HEK293 (cell line): ENCODE measurements at regions not wholly inside any gene's neighbourhood (a gene's known extent, or its start where the extent isn't known, plus 50 kb on each side); places are given as distances from the start of the nearest gene placed in this dataset.
"Not testable (repeated sequence)": the region's sequence is repeated elsewhere in the genome, so short reads cannot be mapped to it uniquely, and the experiment has no call there.

Experiments
- CTCF ChIA-PET: fragments of 350-600 bp; formaldehyde crosslinking; extraction: SDS; loops from one replicate; lab custom pipeline; 2021; ENCODE audit warnings: antibody characterized with exemption; lab: Yijun Ruan, JAX
- POLR2A ChIA-PET: fragments of 300-600 bp; formaldehyde crosslinking; extraction: SDS; loops from one replicate; lab custom pipeline; 2020; ENCODE audit warnings: antibody characterized with exemption, inconsistent platforms; lab: Yijun Ruan, JAX
- H3K27ac ChIP-seq: fragments of 200-500 bp; sonication (Bioruptor generic); 2 replicates; pipeline ENCODE4 v1.5.1; 2014; ENCODE audit warnings: low read depth, low read length, control low read depth, inconsistent platforms; ENCODE audit errors: extremely low read depth
- H3K36me3 ChIP-seq, 2 experiments: fragments of 200-500 bp in 1 of 2; sonication (Bioruptor generic) in 1 of 2; 1 replicate in 1 of 2; 2 replicates in 1 of 2; pipeline ENCODE4 v1.5.1; 2014 to 2017; ENCODE audit warnings: inconsistent platforms in 2 of 2, low read length in 2 of 2; ENCODE audit not compliant: control insufficient read depth in 2 of 2, insufficient read depth in 1 of 2
- H3K4me1 ChIP-seq: fragments of 200-500 bp; sonication (Bioruptor generic); 2 replicates; pipeline ENCODE4 v1.5.1; 2014; ENCODE audit warnings: mild to moderate bottlenecking, low read length, inconsistent platforms; ENCODE audit not compliant: control insufficient read depth, insufficient read depth
- H3K4me3 ChIP-seq: 2 replicates; pipeline ENCODE4 v1.5.1; 2011; ENCODE audit warnings: low read depth, mild to moderate bottlenecking, control low read depth, low read length, moderate library complexity
- H3K9me3 ChIP-seq: fragments of 200-500 bp; sonication (Bioruptor generic); 2 replicates; pipeline ENCODE4 v1.5.1; 2014; ENCODE audit warnings: low read depth, low read length, inconsistent platforms; ENCODE audit not compliant: control insufficient read depth, insufficient read depth
- BCL11A ChIP-seq: fragments of 450-650 bp; formaldehyde crosslinking; IDR thresholded peaks from 2 replicates; pipeline ENCODE4 v1.5.1; 2016; ENCODE audit warnings: low read depth, missing biosample characterization, missing genetic modification characterization
- EGR2 ChIP-seq: fragments of 450-650 bp; formaldehyde crosslinking; IDR thresholded peaks from 2 replicates; pipeline ENCODE4 v1.5.1; 2016; ENCODE audit warnings: low read depth, missing biosample characterization, missing genetic modification characterization
- KLF10 ChIP-seq: fragments of 450-650 bp; IDR thresholded peaks from 2 replicates; pipeline ENCODE4 v1.5.1; 2018; ENCODE audit warnings: missing biosample characterization, mild to moderate bottlenecking, missing genetic modification characterization
- PRDM1 ChIP-seq: fragments of 450-650 bp; formaldehyde crosslinking; IDR thresholded peaks from 2 replicates; pipeline ENCODE4; 2016; ENCODE audit warnings: missing biosample characterization, missing genetic modification characterization
- SCRT1 ChIP-seq: fragments of 450-650 bp; formaldehyde crosslinking; IDR thresholded peaks from 2 replicates; pipeline ENCODE4 v1.5.1; 2016; ENCODE audit warnings: missing biosample characterization, missing genetic modification characterization, borderline replicate concordance
- ZBTB21 ChIP-seq: fragments of 450-650 bp; formaldehyde crosslinking; IDR thresholded peaks from 2 replicates; pipeline ENCODE4 v1.5.1; 2017; ENCODE audit warnings: missing biosample characterization, missing genetic modification characterization
- ZNF121 ChIP-seq: fragments of 450-650 bp; formaldehyde crosslinking; IDR thresholded peaks from 2 replicates; pipeline ENCODE4 v1.5.1; 2016; ENCODE audit warnings: missing biosample characterization, missing genetic modification characterization
- ZNF221 ChIP-seq: fragments of 450-650 bp; formaldehyde crosslinking; IDR thresholded peaks from 2 replicates; pipeline ENCODE4 v1.5.1; 2017; ENCODE audit warnings: missing biosample characterization, missing genetic modification characterization, borderline replicate concordance
- ZNF280D ChIP-seq: fragments of 450-650 bp; formaldehyde crosslinking; IDR thresholded peaks from 2 replicates; pipeline ENCODE4 v1.5.1; 2016; ENCODE audit warnings: missing biosample characterization, missing genetic modification characterization
- ZNF473 ChIP-seq: fragments of 450-650 bp; formaldehyde crosslinking; IDR thresholded peaks from 2 replicates; pipeline ENCODE4 v1.5.1; 2017; ENCODE audit warnings: missing biosample characterization, missing genetic modification characterization
- ZNF518A ChIP-seq: fragments of 450-650 bp; formaldehyde crosslinking; conservative IDR thresholded peaks from 2 replicates; pipeline ENCODE4 v1.5.1; 2016; ENCODE audit warnings: low read depth, missing biosample characterization, missing genetic modification characterization
- ZNF530 ChIP-seq: fragments of 450-650 bp; formaldehyde crosslinking; IDR thresholded peaks from 2 replicates; pipeline ENCODE4 v1.5.1; 2016; ENCODE audit warnings: low read depth, missing biosample characterization, missing genetic modification characterization
- ZNF561 ChIP-seq: fragments of 450-650 bp; IDR thresholded peaks from 2 replicates; pipeline ENCODE4 v1.5.1; 2018; ENCODE audit warnings: missing biosample characterization, missing genetic modification characterization, borderline replicate concordance
- ZNF600 ChIP-seq: fragments of 450-650 bp; formaldehyde crosslinking; IDR thresholded peaks from 2 replicates; pipeline ENCODE4 v1.5.1; 2016; ENCODE audit warnings: missing biosample characterization, missing genetic modification characterization
- ZNF624 ChIP-seq: fragments of 450-650 bp; formaldehyde crosslinking; IDR thresholded peaks from 2 replicates; pipeline ENCODE4 v1.5.1; 2017; ENCODE audit warnings: missing biosample characterization, missing genetic modification characterization
- ZNF626 ChIP-seq: fragments of 450-650 bp; sonication (Bioruptor Pico); formaldehyde crosslinking; IDR thresholded peaks from 2 replicates; pipeline ENCODE4 v1.5.1; 2018; ENCODE audit warnings: missing biosample characterization, missing genetic modification characterization, inconsistent platforms
- ZNF654 ChIP-seq: fragments of 450-650 bp; formaldehyde crosslinking; IDR thresholded peaks from 2 replicates; pipeline ENCODE4 v1.5.1; 2016; ENCODE audit warnings: low read depth, missing biosample characterization, missing genetic modification characterization
- ZNF776 ChIP-seq: fragments of 450-650 bp; formaldehyde crosslinking; IDR thresholded peaks from 2 replicates; pipeline ENCODE4 v1.5.0; 2017; ENCODE audit warnings: missing biosample characterization, missing genetic modification characterization, borderline replicate concordance
- ZNF830 ChIP-seq: fragments of 450-650 bp; IDR thresholded peaks from 2 replicates; pipeline ENCODE4 v1.5.0; 2018; ENCODE audit warnings: missing biosample characterization, missing genetic modification characterization, low read depth, mild to moderate bottlenecking, moderate library complexity

- H3K27ac ChIP-seq, result no peak overlapping the region
- CTCF ChIA-PET, result interaction anchor here (0.7 kb wide), 1 partner anchor 199 kb away, joined by 3 read pairs; no protein-coding TSS in a partner anchor
- H3K4me1 ChIP-seq, result no peaks in the 10 kb centered on the region
- H3K4me3 ChIP-seq, result no peak overlapping the region
- TF ChIP-seq PRDM1 (tag by site-specific recombination), result no peak
- H3K9me3 ChIP-seq, result no peaks in the 10 kb centered on the region
- H3K36me3 ChIP-seq, result no peaks in the 10 kb centered on the region
- POLR2A ChIA-PET, result no interaction called here
Observed at GRCh38 chr2:103401621-103402020, 639.8 kb downstream of the TMEM182 start.

- Histone ChIP-seq H3K4me1 (no peaks in the 10 kb centered on the region), H3K36me3 (no peaks in the 10 kb centered on the region), H3K4me3 (no peak overlapping the region), H3K9me3 (no peaks in the 10 kb centered on the region), H3K27ac (no peak overlapping the region)
- CTCF ChIA-PET, result interaction anchor here (0.7 kb wide), 1 partner anchor 200 kb away, joined by 3 read pairs; no protein-coding TSS in a partner anchor
- TF ChIP-seq ZNF280D, result no peak
- TF ChIP-seq EGR2, result no peak
- TF ChIP-seq ZNF776, result no peak
- TF ChIP-seq ZNF830 (tag by site-specific recombination), result no peak
- TF ChIP-seq ZNF121 (tag by site-specific recombination), result no peak
- TF ChIP-seq ZNF473 (tag by site-specific recombination), result no peak
- no peak for TF ChIP-seq ZNF221 (tag by site-specific recombination)
- no peak for TF ChIP-seq SCRT1 (tag by site-specific recombination)
- no peak for TF ChIP-seq ZNF626
- no peak for TF ChIP-seq ZNF530
- no peak for TF ChIP-seq ZNF600 (tag by site-specific recombination)
- POLR2A ChIA-PET, result no interaction called here
Observed at GRCh38 chr2:103402336-103402735, 640.5 kb downstream of the TMEM182 start.

GRCh38 chr2:103402944-103403343 is 641.1 kb downstream of the TMEM182 start:
- Histone ChIP-seq H3K4me3 (no peak overlapping the region), H3K36me3 (no peaks in the 10 kb centered on the region), H3K9me3 (no peaks in the 10 kb centered on the region), H3K27ac (no peak overlapping the region), H3K4me1 (no peaks in the 10 kb centered on the region)
- CTCF ChIA-PET, result no interaction called here
- POLR2A ChIA-PET, result no interaction called here
- no peak for TF ChIP-seq ZNF654 (tag by site-specific recombination)

GRCh38 chr2:103403388-103403787 is 641.6 kb downstream of the TMEM182 start:
- H3K9me3 ChIP-seq, H3K36me3 ChIP-seq, CTCF ChIA-PET, H3K27ac ChIP-seq, POLR2A ChIA-PET, H3K4me3 ChIP-seq, H3K4me1 ChIP-seq: not testable (repeated sequence)

GRCh38 chr2:103410221-103410620 is 648.4 kb downstream of the TMEM182 start:
- ChIA-PET CTCF (no interaction called here), POLR2A (no interaction called here)
- no peak overlapping the region for H3K4me3 ChIP-seq
- no peak for TF ChIP-seq BCL11A
- TF ChIP-seq KLF10 (tag by site-specific recombination), result no peak
- no peak for TF ChIP-seq ZNF561 (tag by site-specific recombination)
- TF ChIP-seq ZNF624 (tag by site-specific recombination), result no peak
- TF ChIP-seq ZBTB21, result no peak
- no peak for TF ChIP-seq ZNF518A

More at GRCh38 chr2:103410221-103410620, 648.4 kb downstream of the TMEM182 start:
- Histone ChIP-seq H3K9me3 (no peaks in the 10 kb centered on the region), H3K36me3 (no peaks in the 10 kb centered on the region), H3K27ac (no peak overlapping the region), H3K4me1 (no peaks in the 10 kb centered on the region)
